NCI-H1930 (cell line): ENCODE measurements at regions not wholly inside any gene's neighbourhood (a gene's known extent, or its start where the extent isn't known, plus 50 kb on each side); places are given as distances from the start of the nearest gene placed in this dataset.

Experiments used
- DNase-seq, 2 experiments: peaks; one replicate each; lab custom pipeline; 2025; lab: John Stamatoyannopoulos, UW

GRCh38 chr16:16790597-16790996 lies 411.7 kb downstream of the NPIPA7 start:
- no peak for DNase-seq

- no peak for DNase-seq
Observed at GRCh38 chr16:16791051-16791450, 412.1 kb downstream of the NPIPA7 start.

DNA sequence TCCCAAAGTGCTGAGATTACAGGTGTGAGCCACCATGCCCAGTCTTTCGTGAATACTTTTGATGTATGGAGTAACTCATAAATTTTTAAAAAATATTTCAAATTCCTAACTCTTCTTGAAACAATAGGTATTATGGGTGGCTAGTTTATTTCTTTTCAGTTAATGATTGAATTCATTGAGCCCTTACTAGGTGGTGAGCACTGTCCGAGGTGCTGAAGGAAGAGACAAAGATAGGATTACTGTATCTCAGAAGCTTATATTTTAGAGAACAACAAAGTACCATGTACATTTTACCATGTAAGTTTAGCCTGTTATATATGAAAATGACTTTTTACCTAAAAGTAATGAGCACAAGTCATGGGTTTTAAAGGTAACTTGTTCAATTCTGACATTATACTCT lies 418.3 kb downstream of the NPIPA7 start:
- DNase-seq = no peak

DNA sequence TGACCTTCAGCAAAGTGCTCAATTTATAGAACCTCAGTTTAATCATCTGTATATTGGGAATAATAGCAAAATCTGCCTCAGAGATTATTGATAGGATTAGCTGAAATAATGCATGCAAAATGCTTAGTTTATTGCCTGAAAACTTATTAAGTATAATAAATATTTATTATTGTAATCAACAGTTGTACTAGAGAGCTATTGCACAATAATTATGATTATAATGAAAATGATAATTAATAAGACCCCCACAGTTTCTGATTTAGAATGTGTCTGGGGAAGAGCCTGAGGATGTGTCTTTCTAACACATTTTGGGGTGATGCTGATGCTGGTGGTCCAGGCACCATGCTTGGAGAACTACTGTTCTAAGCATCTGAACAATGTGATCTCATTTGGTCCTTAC lies 419.6 kb downstream of the NPIPA7 start:
- DNase-seq = no peak

GRCh38 chr16:16805809-16806208 lies 426.9 kb downstream of the NPIPA7 start:
- no peak for DNase-seq

DNA sequence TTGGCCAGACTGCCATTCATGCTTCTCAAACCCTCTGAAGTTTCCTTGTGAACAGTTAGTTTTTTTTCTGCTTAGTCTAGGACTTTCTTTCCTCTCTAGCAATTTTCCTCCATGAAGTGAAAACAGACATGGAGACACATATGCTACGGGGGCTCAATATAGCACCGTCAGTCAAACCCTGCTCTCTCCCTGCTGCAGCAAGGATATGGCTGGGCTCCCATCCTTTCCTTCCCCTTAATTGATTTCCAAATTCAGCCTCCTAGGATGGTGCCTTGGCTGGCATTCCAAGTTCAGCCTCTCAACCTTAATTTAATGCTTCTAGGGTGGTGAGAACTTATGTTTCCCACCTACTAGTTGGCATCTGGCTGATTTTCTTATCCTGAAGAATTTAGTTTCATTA lies 436.7 kb downstream of the NPIPA7 start:
- DNase-seq = no peak

DNA sequence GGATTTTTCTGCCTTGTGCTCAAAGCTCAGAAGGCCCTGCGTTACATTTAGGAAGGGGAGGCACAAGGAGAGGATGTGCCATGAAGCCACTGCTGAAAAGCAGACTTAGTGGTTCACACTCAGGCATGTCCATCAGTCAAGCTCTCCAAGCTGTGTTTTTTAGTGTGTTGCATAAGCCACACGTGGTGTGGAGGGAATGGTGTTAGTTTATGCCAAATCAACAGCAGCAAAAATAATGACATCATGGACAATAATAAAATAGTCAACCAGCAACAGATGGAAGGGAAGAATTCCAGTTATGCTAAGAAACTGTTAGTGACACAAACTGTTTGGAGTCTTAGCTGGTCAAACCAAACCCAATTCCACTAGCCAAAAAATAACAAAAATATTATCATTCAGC lies 438.3 kb downstream of the NPIPA7 start:
- no peak for DNase-seq

- DNase-seq = no peak
Observed at GRCh38 chr16:16821261-16821660, 442.3 kb downstream of the NPIPA7 start.

GRCh38 chr16:16828913-16829398 lies 450.0 kb downstream of the NPIPA7 start:
- DNase-seq = no peak

- DNase-seq = no peak
Observed at GRCh38 chr16:16830401-16830800, 451.5 kb downstream of the NPIPA7 start.

- no peak for DNase-seq
Observed at GRCh38 chr16:16830973-16831372, 452.0 kb downstream of the NPIPA7 start.

GRCh38 chr16:16833165-16833564 lies 454.2 kb downstream of the NPIPA7 start:
- no peak for DNase-seq

GRCh38 chr16:16850274-16850673 lies 471.3 kb downstream of the NPIPA7 start:
- DNase-seq = no peak

DNA sequence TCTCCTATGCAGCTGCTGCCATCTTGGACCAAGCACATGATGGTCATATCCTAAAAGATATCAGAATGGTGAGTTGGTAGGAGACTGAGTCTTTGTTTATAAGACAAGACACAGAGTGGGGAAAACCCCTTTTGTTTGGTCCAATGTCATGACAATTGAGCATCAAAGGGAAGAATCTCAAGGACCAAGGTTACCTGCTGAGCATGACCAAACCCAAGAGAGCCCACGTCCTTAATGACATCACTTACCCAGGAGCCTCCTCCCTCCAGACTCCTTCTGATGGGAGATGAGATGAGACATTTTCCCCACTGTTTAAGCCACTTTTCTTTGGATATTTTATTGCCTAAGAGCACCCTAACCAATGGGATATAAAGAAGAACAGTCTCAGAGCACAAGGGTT lies 478.1 kb downstream of the NPIPA7 start:
- DNase-seq = no peak

DNA sequence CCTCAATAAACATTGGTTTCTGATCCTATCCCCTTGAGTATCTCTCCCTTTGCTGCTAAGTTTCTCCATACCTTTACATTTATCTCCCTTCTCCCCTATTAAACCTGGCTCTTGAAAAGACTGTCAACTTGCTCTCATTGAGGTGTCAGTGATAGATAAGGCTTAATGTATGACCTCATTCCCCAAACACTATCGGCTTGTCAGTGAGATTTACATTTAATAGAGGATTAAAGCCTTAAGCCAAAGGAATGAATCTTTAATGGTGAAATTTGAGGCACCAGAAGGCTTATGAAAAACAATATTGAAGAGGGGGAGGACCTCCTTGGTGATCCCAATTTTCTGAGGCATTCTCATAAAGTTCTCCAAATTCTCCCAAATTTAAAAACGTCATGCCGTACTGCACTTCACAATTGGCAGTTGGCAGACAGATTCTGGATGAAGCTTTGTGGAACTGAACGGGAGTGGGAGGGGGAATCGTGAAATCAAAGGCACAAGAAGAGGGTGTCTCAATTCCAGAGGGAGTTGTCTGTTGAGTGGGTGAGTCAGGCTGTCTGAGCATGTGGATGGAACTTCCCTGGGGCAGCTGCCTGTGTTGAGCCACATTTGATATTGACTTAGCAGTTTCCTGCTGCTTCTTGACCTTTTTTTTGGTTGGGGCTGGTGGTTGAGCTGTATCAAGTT lies 478.8 kb downstream of the NPIPA7 start:
- no peak for DNase-seq

- peak in 1 of 2 experiments; percentile 6 for DNase-seq
Observed at GRCh38 chr16:16861546-16861945, 482.6 kb downstream of the NPIPA7 start.

- no peak for DNase-seq
Observed at GRCh38 chr16:16863672-16864071, 484.7 kb downstream of the NPIPA7 start.

- DNase-seq = no peak
Observed at GRCh38 chr16:16864536-16864935, 485.6 kb downstream of the NPIPA7 start.

GRCh38 chr16:16865374-16865773 lies 486.4 kb downstream of the NPIPA7 start:
- DNase-seq = no peak

GRCh38 chr16:16867973-16868372 lies 489.0 kb downstream of the NPIPA7 start:
- no peak for DNase-seq

DNA sequence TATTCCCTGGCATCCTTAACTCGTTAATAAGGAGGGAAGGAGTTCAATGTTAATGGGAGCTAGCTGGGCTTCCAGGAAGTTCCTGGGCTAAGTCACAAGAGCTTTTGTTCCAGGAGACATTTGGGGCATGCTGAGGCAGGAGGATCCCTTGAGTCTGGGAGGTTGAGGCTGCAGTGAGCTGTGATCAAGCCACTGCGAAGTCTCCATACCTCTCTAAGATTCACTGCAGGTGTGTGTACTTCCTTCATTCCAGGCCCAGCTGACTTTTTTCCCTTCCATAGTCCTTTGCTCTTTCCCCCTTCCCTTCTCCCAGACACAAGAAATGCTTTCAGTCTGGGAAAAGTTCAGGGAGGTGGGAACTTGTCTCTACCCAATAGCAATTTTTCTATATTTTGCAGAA lies 489.8 kb downstream of the NPIPA7 start:
- no peak for DNase-seq

DNA sequence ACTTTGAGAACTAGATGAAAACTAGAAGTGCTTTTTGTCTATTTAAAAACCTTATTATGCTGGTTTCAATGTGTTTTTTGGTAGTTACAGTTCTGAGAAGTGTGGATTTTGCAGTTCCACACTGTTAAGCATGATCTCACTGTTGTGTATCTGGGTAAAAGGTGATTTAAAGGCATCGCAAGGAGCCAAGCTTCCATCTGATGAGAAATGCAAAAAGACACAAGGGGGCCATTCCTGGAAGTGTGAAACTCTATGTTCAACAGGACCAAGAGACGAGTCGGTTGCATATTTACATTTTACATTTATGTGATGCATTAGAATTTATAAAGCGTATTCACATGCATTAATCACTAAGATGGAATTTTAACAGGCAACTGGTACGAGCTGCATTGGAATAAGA lies 490.8 kb downstream of the NPIPA7 start:
- DNase-seq = no peak

GRCh38 chr16:16871196-16871595 lies 492.3 kb downstream of the NPIPA7 start:
- no peak for DNase-seq

GRCh38 chr16:16877061-16877460 lies 498.1 kb downstream of the NPIPA7 start:
- no peak for DNase-seq
